ENCODE measurements at regions not wholly inside any gene's neighbourhood (a gene's known extent, or its start where the extent isn't known, plus 50 kb on each side); places are given as distances from the start of the nearest gene placed in this dataset.

DNA sequence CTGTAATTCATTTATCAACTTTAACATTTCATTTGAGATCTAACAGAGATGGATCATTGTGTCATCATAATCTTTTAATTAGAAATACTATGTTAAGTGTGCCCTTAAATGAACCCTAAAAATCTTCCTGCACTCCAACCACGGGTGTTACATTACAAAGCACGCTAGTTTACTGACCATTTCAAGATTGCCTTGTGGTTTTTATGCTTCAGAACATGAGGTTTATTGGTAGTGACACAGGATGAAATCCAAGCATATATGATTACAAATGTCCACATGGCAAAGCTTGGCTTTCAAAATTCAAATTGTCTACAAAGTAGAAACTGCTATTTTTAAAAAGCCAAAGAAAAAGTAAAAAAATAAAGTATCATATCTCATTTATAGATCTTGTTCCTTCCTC lies 190.4 kb upstream of the USP25 start:
- TF ChIP-seq, protein P1, sequence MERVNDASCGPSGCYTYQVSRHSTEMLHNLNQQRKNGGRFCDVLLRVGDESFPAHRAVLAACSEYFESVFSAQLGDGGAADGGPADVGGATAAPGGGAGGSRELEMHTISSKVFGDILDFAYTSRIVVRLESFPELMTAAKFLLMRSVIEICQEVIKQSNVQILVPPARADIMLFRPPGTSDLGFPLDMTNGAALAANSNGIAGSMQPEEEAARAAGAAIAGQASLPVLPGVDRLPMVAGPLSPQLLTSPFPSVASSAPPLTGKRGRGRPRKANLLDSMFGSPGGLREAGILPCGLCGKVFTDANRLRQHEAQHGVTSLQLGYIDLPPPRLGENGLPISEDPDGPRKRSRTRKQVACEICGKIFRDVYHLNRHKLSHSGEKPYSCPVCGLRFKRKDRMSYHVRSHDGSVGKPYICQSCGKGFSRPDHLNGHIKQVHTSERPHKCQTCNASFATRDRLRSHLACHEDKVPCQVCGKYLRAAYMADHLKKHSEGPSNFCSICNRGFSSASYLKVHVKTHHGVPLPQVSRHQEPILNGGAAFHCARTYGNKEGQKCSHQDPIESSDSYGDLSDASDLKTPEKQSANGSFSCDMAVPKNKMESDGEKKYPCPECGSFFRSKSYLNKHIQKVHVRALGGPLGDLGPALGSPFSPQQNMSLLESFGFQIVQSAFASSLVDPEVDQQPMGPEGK (CRISPR knock-in tag; IDR thresholded peaks at IDR 0.05; ENCODE audit: borderline replicate concordance) = no peak
- TF ChIP-seq, protein P2, sequence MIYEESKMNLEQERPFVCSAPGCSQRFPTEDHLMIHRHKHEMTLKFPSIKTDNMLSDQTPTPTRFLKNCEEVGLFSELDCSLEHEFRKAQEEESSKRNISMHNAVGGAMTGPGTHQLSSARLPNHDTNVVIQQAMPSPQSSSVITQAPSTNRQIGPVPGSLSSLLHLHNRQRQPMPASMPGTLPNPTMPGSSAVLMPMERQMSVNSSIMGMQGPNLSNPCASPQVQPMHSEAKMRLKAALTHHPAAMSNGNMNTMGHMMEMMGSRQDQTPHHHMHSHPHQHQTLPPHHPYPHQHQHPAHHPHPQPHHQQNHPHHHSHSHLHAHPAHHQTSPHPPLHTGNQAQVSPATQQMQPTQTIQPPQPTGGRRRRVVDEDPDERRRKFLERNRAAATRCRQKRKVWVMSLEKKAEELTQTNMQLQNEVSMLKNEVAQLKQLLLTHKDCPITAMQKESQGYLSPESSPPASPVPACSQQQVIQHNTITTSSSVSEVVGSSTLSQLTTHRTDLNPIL (CRISPR knock-in tag; IDR thresholded peaks at IDR 0.05; ENCODE audit: low read depth) = no peak
- TF ChIP-seq BACH2 (CRISPR knock-in tag; IDR thresholded peaks at IDR 0.05; ENCODE audit: borderline replicate concordance) (no peak), ZFP30 (CRISPR knock-in tag; IDR thresholded peaks at IDR 0.05) (no peak), ARNTL (CRISPR knock-in tag; IDR thresholded peaks at IDR 0.05; ENCODE audit: borderline replicate concordance, low read depth) (no peak), ZNF70 (CRISPR knock-in tag; IDR thresholded peaks at IDR 0.05) (no peak)

Measured in SK-N-SH treated with all-trans-retinoic acid at 6 μM for 48 hours (cell line).